ENCODE measurements at regions not wholly inside any gene's neighbourhood (a gene's known extent, or its start where the extent isn't known, plus 50 kb on each side); places are given as distances from the start of the nearest gene placed in this dataset.

GRCh38 chr1:119302011-119302410, 66.6 kb upstream of the HAO2 start:
- H3K9ac ChIP-seq (ENCODE audit: control insufficient read depth, extremely low read depth, insufficient read depth, low read length) = no peak overlapping the region
- H3K9me3 ChIP-seq (ENCODE audit: control insufficient read depth, low read depth, low read length) = no peaks in the 10 kb centered on the region
- no peak overlapping the region for H3K4me2 ChIP-seq (ENCODE audit: control insufficient read depth, extremely low read depth, insufficient read depth, low read depth, low read length)
- no peaks in the 10 kb centered on the region for H3K9me1 ChIP-seq (ENCODE audit: control insufficient read depth, extremely low read depth, insufficient read depth, low read length)
- H3K36me3 ChIP-seq (ENCODE audit: control insufficient read depth in 2 of 2, extremely low read depth in 1 of 2, insufficient read depth in 2 of 2, low read length in 2 of 2) = no peaks in the 10 kb centered on the region
- no peak for TF ChIP-seq CTCF (optimal IDR thresholded peaks at IDR 0.05 in 1 of 3, IDR thresholded peaks at IDR 0.05 in 1 of 3, conservative IDR thresholded peaks at IDR 0.05 in 1 of 3; ENCODE audit: extremely low read depth in 1 of 3, insufficient read depth in 2 of 3, low read length in 3 of 3)
- no peak for TF ChIP-seq EZH2 (IDR thresholded peaks at IDR 0.05; ENCODE audit: low read length)
- FAIRE-seq (no peak), DNase-seq (ENCODE audit: low read depth, low spot score) (no peak)
- no peaks in the 10 kb centered on the region for H3K79me2 ChIP-seq (ENCODE audit: control insufficient read depth, insufficient read depth, low read length)
- no peak overlapping the region for H3K27ac ChIP-seq (ENCODE audit: control insufficient read depth, insufficient read depth, low read length)
- no peak overlapping the region for H3K4me3 ChIP-seq (ENCODE audit: control insufficient read depth in 2 of 3, extremely low read depth in 1 of 3, insufficient read depth in 2 of 3, low read depth in 1 of 3, low read length in 3 of 3)
- H2AFZ ChIP-seq (ENCODE audit: control insufficient read depth, low read length) = no peak overlapping the region
- H4K20me1 ChIP-seq (ENCODE audit: control insufficient read depth, extremely low read depth, insufficient read depth, low read length) = no peaks in the 10 kb centered on the region
- H3K27me3 ChIP-seq (ENCODE audit: control insufficient read depth, extremely low read depth, insufficient read depth, low read length) = peaks cover 42% of the 10 kb centered on the region
- dilution Hi-C loops (cut with MboI; ENCODE audit: extremely low pct_ligation_motif_present, low sequenced_read_pairs) = no loop called here
- no peaks in the 10 kb centered on the region for H3K4me1 ChIP-seq (ENCODE audit: control insufficient read depth, extremely low read depth, insufficient read depth, low read length)

- TF ChIP-seq CTCF (optimal IDR thresholded peaks at IDR 0.05 in 1 of 3, IDR thresholded peaks at IDR 0.05 in 1 of 3, conservative IDR thresholded peaks at IDR 0.05 in 1 of 3; ENCODE audit: extremely low read depth in 1 of 3, insufficient read depth in 2 of 3, low read length in 3 of 3) = no peak
- TF ChIP-seq EZH2 (IDR thresholded peaks at IDR 0.05; ENCODE audit: low read length) = no peak
- H3K4me3 ChIP-seq (ENCODE audit: control insufficient read depth in 2 of 3, extremely low read depth in 1 of 3, insufficient read depth in 2 of 3, low read depth in 1 of 3, low read length in 3 of 3) = no peak overlapping the region
- H2AFZ ChIP-seq (ENCODE audit: control insufficient read depth, low read length) = no peak overlapping the region
- dilution Hi-C loops (cut with MboI; ENCODE audit: extremely low pct_ligation_motif_present, low sequenced_read_pairs) = no loop called here
- no peaks in the 10 kb centered on the region for H3K79me2 ChIP-seq (ENCODE audit: control insufficient read depth, insufficient read depth, low read length)
- no peaks in the 10 kb centered on the region for H4K20me1 ChIP-seq (ENCODE audit: control insufficient read depth, extremely low read depth, insufficient read depth, low read length)
- no peak overlapping the region for H3K27ac ChIP-seq (ENCODE audit: control insufficient read depth, insufficient read depth, low read length)
- no peaks in the 10 kb centered on the region for H3K9me1 ChIP-seq (ENCODE audit: control insufficient read depth, extremely low read depth, insufficient read depth, low read length)
- no peak overlapping the region for H3K9ac ChIP-seq (ENCODE audit: control insufficient read depth, extremely low read depth, insufficient read depth, low read length)
- no peaks in the 10 kb centered on the region for H3K4me1 ChIP-seq (ENCODE audit: control insufficient read depth, extremely low read depth, insufficient read depth, low read length)
- H3K4me2 ChIP-seq (ENCODE audit: control insufficient read depth, extremely low read depth, insufficient read depth, low read depth, low read length) = no peak overlapping the region
- no peaks in the 10 kb centered on the region for H3K36me3 ChIP-seq (ENCODE audit: control insufficient read depth in 2 of 2, extremely low read depth in 1 of 2, insufficient read depth in 2 of 2, low read length in 2 of 2)
- no peaks in the 10 kb centered on the region for H3K9me3 ChIP-seq (ENCODE audit: control insufficient read depth, low read depth, low read length)
- no peak for FAIRE-seq
- DNase-seq (ENCODE audit: low read depth, low spot score) = no peak
- H3K27me3 ChIP-seq (ENCODE audit: control insufficient read depth, extremely low read depth, insufficient read depth, low read length) = peaks cover 28% of the 10 kb centered on the region
Measured at GRCh38 chr1:119308130-119308700, 60.4 kb upstream of the HAO2 start.
